Suprapubic skin (tissue), 4 donors: ENCODE measurements at regions not wholly inside any gene's neighbourhood (a gene's known extent, or its start where the extent isn't known, plus 50 kb on each side); places are given as distances from the start of the nearest gene placed in this dataset.

ENCODE experiments used
- POLR2A ChIP-seq, 2 donors: fragments of 450-650 bp; IDR thresholded peaks; one replicate each; pipeline ENCODE4 v1.6.1; 2017; ENCODE audit warnings: antibody characterized with exemption in 2 of 2, mild to moderate bottlenecking in 2 of 2, moderate library complexity in 2 of 2
- POLR2AphosphoS5 ChIP-seq, 3 donors: sonication (generic); formaldehyde crosslinking; IDR thresholded peaks; one replicate each; pipeline ENCODE4 v1.6.1; 2017; ENCODE audit warnings: antibody characterized with exemption in 3 of 3
- TF ChIP-seq, protein P1 (sequence below), 2 donors: fragments of 200-600 bp in 1 of 2; fragments of 450-650 bp in 1 of 2; sonication (generic) in 1 of 2; IDR thresholded peaks; one replicate each; pipeline ENCODE4 v1.5.1; 2016 to 2019; ENCODE audit warnings: antibody characterized with exemption in 2 of 2, mild to moderate bottlenecking in 1 of 2, moderate library complexity in 1 of 2

DNA sequence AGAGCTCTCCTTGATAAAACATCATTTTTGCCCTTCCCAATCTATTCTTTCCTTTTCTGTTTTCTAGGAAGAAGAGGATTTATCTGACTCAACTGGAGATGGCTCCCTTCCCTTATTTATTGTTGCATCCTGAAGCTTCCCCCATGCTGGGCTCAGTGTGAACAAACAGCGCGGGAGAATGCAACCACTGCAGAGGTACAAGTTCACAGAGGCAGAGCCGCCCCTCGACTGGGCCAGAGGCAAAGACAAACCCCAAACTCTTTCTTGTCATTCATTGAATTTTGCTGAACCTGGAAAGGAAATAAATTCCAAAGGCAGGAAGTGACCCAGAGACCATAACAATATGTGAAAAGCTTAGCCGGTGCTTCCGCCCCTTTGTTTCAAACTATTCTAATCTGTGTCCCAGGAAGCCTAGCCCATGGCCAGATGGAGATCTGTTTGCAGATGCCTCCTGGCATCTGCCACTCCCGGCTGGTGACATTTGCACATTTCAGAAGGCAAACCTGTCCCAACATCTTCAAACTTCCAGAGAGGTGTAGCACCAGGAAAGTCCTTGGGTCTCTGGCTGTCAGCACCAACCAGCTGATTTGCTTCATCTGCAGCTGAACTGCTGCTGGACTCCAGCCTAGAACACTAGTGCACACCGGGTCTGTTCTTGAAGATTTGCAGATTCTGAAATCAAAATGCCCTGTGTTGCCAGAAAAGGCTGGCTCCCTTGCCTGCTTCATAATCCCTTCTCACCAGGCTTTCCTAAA, 79.4 kb upstream of the MAP4K3 start:
- TF ChIP-seq POLR2A (IDR thresholded peaks at IDR 0.05) (no peak), POLR2AphosphoS5 (IDR thresholded peaks at IDR 0.05) (no peak)
- TF ChIP-seq, protein P1, sequence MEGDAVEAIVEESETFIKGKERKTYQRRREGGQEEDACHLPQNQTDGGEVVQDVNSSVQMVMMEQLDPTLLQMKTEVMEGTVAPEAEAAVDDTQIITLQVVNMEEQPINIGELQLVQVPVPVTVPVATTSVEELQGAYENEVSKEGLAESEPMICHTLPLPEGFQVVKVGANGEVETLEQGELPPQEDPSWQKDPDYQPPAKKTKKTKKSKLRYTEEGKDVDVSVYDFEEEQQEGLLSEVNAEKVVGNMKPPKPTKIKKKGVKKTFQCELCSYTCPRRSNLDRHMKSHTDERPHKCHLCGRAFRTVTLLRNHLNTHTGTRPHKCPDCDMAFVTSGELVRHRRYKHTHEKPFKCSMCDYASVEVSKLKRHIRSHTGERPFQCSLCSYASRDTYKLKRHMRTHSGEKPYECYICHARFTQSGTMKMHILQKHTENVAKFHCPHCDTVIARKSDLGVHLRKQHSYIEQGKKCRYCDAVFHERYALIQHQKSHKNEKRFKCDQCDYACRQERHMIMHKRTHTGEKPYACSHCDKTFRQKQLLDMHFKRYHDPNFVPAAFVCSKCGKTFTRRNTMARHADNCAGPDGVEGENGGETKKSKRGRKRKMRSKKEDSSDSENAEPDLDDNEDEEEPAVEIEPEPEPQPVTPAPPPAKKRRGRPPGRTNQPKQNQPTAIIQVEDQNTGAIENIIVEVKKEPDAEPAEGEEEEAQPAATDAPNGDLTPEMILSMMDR (IDR thresholded peaks at IDR 0.05) = no peak
